ENCODE measurements at regions not wholly inside any gene's neighbourhood (a gene's known extent, or its start where the extent isn't known, plus 50 kb on each side); places are given as distances from the start of the nearest gene placed in this dataset.

- DNase-seq (ENCODE audit: low read depth) = no peak
Observed at GRCh38 chr12:11568155-11568761, 81.2 kb upstream of the ETV6 start.

GRCh38 chr12:11568762-11569478, 80.6 kb upstream of the ETV6 start:
- no peak for DNase-seq (ENCODE audit: low read depth)

- no peak for DNase-seq (ENCODE audit: low read depth)
Observed at GRCh38 chr12:11569716-11570115, 79.8 kb upstream of the ETV6 start.

GRCh38 chr12:11573880-11574279, 75.6 kb upstream of the ETV6 start:
- DNase-seq (ENCODE audit: low read depth) = no peak

- DNase-seq (ENCODE audit: low read depth) = no peak
Observed at GRCh38 chr12:11576104-11576503, 73.4 kb upstream of the ETV6 start.

GRCh38 chr12:11577658-11578260, 71.7 kb upstream of the ETV6 start:
- no peak for DNase-seq (ENCODE audit: low read depth)

GRCh38 chr12:11578461-11578993, 70.9 kb upstream of the ETV6 start:
- DNase-seq (ENCODE audit: low read depth) = no peak

GRCh38 chr12:11580125-11580751, 69.2 kb upstream of the ETV6 start:
- no peak for DNase-seq (ENCODE audit: low read depth)

GRCh38 chr12:11581179-11581755, 68.2 kb upstream of the ETV6 start:
- peak; percentile 56 for DNase-seq (ENCODE audit: low read depth)

- no peak for DNase-seq (ENCODE audit: low read depth)
Observed at GRCh38 chr12:11584221-11584855, 65.1 kb upstream of the ETV6 start.

- no peak for DNase-seq (ENCODE audit: low read depth)
Observed at GRCh38 chr12:11592484-11592883, 57.0 kb upstream of the ETV6 start.

GRCh38 chr12:11593013-11593412, 56.5 kb upstream of the ETV6 start:
- DNase-seq (ENCODE audit: low read depth) = no peak

- no peak for DNase-seq (ENCODE audit: low read depth)
Observed at GRCh38 chr12:11595080-11595479, 54.4 kb upstream of the ETV6 start.

GRCh38 chr12:11596141-11596540, 53.3 kb upstream of the ETV6 start:
- DNase-seq (ENCODE audit: low read depth) = no peak

GRCh38 chr12:11598900-11599299, 50.6 kb upstream of the ETV6 start:
- no peak for DNase-seq (ENCODE audit: low read depth)

Data from stimulated activated CD4-positive, alpha-beta T cell treated with anti-CD3 and anti-CD28 coated beads, Interleukin-2, amount 100 ng/mL, for 4 hours (primary cell).